HG02798 (cell line): ENCODE measurements at regions not wholly inside any gene's neighbourhood (a gene's known extent, or its start where the extent isn't known, plus 50 kb on each side); places are given as distances from the start of the nearest gene placed in this dataset.
A peak's percentile ranks its signal among the peaks of the same experiment; 100 is the strongest.

Experiments used
- ATAC-seq: cut with Tn5 transposase; IDR thresholded peaks from one replicate; pipeline ENCODE4 v1.9.1; 2021; ENCODE audit warnings: mild to moderate bottlenecking; ENCODE audit not compliant: unreplicated experiment, poor library complexity

GRCh38 chr12:98174428-98174809 is 341.0 kb upstream of the TMPO start:
- no peak for ATAC-seq

- no peak for ATAC-seq
These were observed 337.3 kb upstream of the TMPO start for GRCh38 chr12:98178126-98178525.

GRCh38 chr12:98179151-98179550 is 336.2 kb upstream of the TMPO start:
- no peak for ATAC-seq

GRCh38 chr12:98180603-98181002 is 334.8 kb upstream of the TMPO start:
- no peak for ATAC-seq

- no peak for ATAC-seq
These were observed 332.6 kb upstream of the TMPO start for GRCh38 chr12:98182821-98183220.

- no peak for ATAC-seq
These were observed 329.8 kb upstream of the TMPO start for GRCh38 chr12:98185606-98186005.

GRCh38 chr12:98188650-98189077 is 326.7 kb upstream of the TMPO start:
- no peak for ATAC-seq

GRCh38 chr12:98194591-98194990 is 320.8 kb upstream of the TMPO start:
- no peak for ATAC-seq

GRCh38 chr12:98198261-98198982 is 317.0 kb upstream of the TMPO start:
- ATAC-seq: no peak

GRCh38 chr12:98208816-98209215 is 306.6 kb upstream of the TMPO start:
- ATAC-seq: no peak

GRCh38 chr12:98211909-98212695 is 303.3 kb upstream of the TMPO start:
- ATAC-seq: no peak

GRCh38 chr12:98213556-98213955 is 301.8 kb upstream of the TMPO start:
- no peak for ATAC-seq

GRCh38 chr12:98217257-98217656 is 298.1 kb upstream of the TMPO start:
- no peak for ATAC-seq

GRCh38 chr12:98220636-98221035 is 294.8 kb upstream of the TMPO start:
- ATAC-seq: no peak

- ATAC-seq: no peak
These were observed 294.1 kb upstream of the TMPO start for GRCh38 chr12:98221243-98221808.

GRCh38 chr12:98222135-98222534 is 293.3 kb upstream of the TMPO start:
- no peak for ATAC-seq

- peak; percentile 82 for ATAC-seq
These were observed 290.7 kb upstream of the TMPO start for GRCh38 chr12:98224584-98225221.

- ATAC-seq: no peak
These were observed 288.2 kb upstream of the TMPO start for GRCh38 chr12:98227162-98227561.

- ATAC-seq: peak; percentile 35
These were observed 286.5 kb upstream of the TMPO start for GRCh38 chr12:98228683-98229539.

- no peak for ATAC-seq
These were observed 285.9 kb upstream of the TMPO start for GRCh38 chr12:98229540-98229924.
